Coronary artery (tissue), 2 donors: ENCODE measurements at regions not wholly inside any gene's neighbourhood (a gene's known extent, or its start where the extent isn't known, plus 50 kb on each side); places are given as distances from the start of the nearest gene placed in this dataset.

Experiments
- DNase-seq: peaks from one replicate; pipeline ENCODE4 v3.0.0-alpha.2; 2017; ENCODE audit warnings: low spot score
- H3K27ac ChIP-seq, 2 donors: fragments of 200-600 bp; sonication (generic); one replicate each; pipeline ENCODE4 v1.5.1; 2016 to 2019
- H3K4me3 ChIP-seq: fragments of 200-600 bp; sonication (generic); 2 replicates; pipeline ENCODE4 v1.5.1; 2016; ENCODE audit warnings: mild to moderate bottlenecking, moderate library complexity
- CTCF ChIP-seq: fragments of 200-600 bp; sonication (generic); IDR thresholded peaks from one replicate; pipeline ENCODE4 v1.5.1; 2019; ENCODE audit warnings: antibody characterized with exemption

- TF ChIP-seq CTCF: no peak
- DNase-seq: no peak
- Histone ChIP-seq H3K4me3 (no peak overlapping the region), H3K27ac (no peak overlapping the region)
These were observed 339.9 kb upstream of the ARID1B start for GRCh38 chr6:156437121-156437879.

DNA sequence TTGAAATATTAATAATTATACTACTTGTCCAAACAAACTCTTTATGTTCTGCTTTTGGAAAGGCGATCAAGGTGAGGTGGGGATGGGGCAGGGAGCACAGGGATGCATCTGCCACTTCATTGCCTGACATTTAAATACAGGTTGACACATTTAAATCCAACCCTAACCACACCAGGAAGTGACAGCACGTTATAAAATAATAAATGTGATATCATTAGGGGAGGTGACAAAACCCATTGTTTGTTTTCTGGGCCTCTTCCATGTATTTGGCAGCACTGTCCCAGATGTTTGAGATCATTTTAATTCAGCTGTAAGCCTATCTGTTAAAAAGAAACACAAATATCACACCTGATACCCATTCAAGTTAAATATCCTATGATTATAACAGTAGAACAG, 342.4 kb upstream of the ARID1B start:
- TF ChIP-seq CTCF: no peak
- H3K4me3 ChIP-seq: no peak overlapping the region
- DNase-seq: no peak
- no peak overlapping the region for H3K27ac ChIP-seq

GRCh38 chr6:156434049-156434794, 343.0 kb upstream of the ARID1B start:
- no peak overlapping the region for H3K4me3 ChIP-seq
- DNase-seq: no peak
- no peak for TF ChIP-seq CTCF
- no peak overlapping the region for H3K27ac ChIP-seq

DNA sequence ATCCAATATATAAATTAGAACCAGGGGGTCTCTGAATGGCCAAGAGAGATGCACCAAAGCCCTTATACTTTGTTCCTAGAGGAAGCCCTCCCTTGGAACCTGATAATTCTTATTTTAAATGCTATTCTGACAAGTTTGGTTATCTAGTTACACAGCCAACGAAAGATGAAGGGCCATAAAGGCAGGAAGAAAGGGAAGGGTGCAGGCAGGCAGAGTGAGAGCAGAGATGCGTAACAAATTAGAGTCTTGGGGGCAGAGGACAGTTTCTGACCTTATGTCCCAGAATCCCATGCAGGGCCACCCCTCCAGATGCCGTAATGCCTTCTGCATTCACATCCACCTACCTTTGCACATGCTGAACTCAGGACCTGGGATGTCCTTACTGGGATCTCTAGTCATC, 344.6 kb upstream of the ARID1B start:
- H3K4me3 ChIP-seq: no peak overlapping the region
- H3K27ac ChIP-seq: no peak overlapping the region
- TF ChIP-seq CTCF: no peak
- DNase-seq: no peak

GRCh38 chr6:156430386-156430785, 346.8 kb upstream of the ARID1B start:
- Histone ChIP-seq H3K27ac (no peak overlapping the region), H3K4me3 (no peak overlapping the region)
- no peak for DNase-seq
- TF ChIP-seq CTCF: no peak

DNA sequence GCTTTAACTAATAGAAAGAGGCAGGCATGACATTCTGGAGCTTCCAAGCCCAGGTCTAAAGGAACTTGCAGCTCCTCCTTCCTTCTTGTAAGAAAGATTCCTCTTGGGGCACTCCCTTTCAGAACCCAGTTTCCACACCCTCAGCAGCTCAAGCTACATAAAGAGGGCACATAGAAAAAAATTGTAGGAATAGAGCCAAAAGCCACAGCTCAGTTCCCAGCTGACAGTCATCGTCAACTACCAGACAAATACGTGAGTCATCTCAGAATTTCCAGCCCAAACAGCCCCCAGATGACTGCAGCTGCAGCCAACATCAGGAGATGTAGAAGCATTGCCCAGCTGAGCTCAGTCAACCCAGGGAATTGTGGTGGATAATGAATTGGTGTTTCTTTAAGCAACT, 349.8 kb upstream of the ARID1B start:
- TF ChIP-seq CTCF: no peak

More for the DNA sequence above, 349.8 kb upstream of the ARID1B start:
- peak; percentile 78 for DNase-seq
- H3K4me3 ChIP-seq: no peak overlapping the region
- peak overlapping the region in 1 of 2 donors; percentile 75 for H3K27ac ChIP-seq
